Panc1 (cell line): ENCODE measurements at regions not wholly inside any gene's neighbourhood (a gene's known extent, or its start where the extent isn't known, plus 50 kb on each side); places are given as distances from the start of the nearest gene placed in this dataset.

Source experiments
- ATAC-seq: fragments of 200-7000 bp; cut with Tn5 transposase; 2 replicates; pipeline ENCODE4 v1.9.1; 2020; ENCODE audit warnings: mild to moderate bottlenecking, moderate library complexity
- BruUV-seq: library from RNA; stranded (reverse); fragments of 400-500 nt; replicated peaks from 2 replicates; lab custom pipeline; 2021; lab: Mats Ljungman, UMichigan
- CTCF ChIA-PET: fragments of 300-600 bp; sonication (Branson Sonifier 250); formaldehyde crosslinking; loops from one replicate; lab custom pipeline; 2022; ENCODE audit warnings: antibody characterized with exemption; lab: Charles Lee
- POLR2A ChIA-PET: fragments of 300-600 bp; sonication (Branson Sonifier 250); formaldehyde crosslinking; loops from one replicate; lab custom pipeline; 2022; ENCODE audit warnings: antibody characterized with exemption; lab: Charles Lee
- DNase-seq: peaks from one replicate; pipeline ENCODE4 v3.0.0-alpha.2; 2010; ENCODE audit warnings: low read depth, low spot score
- H3K27ac ChIP-seq: 2 replicates; pipeline ENCODE4 v1.5.1; 2011; ENCODE audit warnings: mild to moderate bottlenecking, low read length, inconsistent platforms
- H3K27me3 ChIP-seq: fragments of 200-500 bp; sonication (Bioruptor generic); 2 replicates; pipeline ENCODE4 v1.6.0; 2014; ENCODE audit warnings: low read length, inconsistent platforms; ENCODE audit not compliant: control insufficient read depth, insufficient read depth
- H3K36me3 ChIP-seq: fragments of 200-500 bp; sonication (Bioruptor generic); 2 replicates; pipeline ENCODE4 v1.5.1; 2014; ENCODE audit warnings: inconsistent platforms, mild to moderate bottlenecking, low read length, moderate library complexity; ENCODE audit not compliant: control insufficient read depth, insufficient read depth
- H3K4me1 ChIP-seq: 2 replicates; pipeline ENCODE4 v1.5.1; 2011; ENCODE audit warnings: inconsistent platforms, mild to moderate bottlenecking, low read length, moderate library complexity; ENCODE audit not compliant: control insufficient read depth, insufficient read depth
- H3K4me3 ChIP-seq, 2 experiments: 2 replicates each; pipeline ENCODE4 v1.5.1; 2011 to 2012; ENCODE audit warnings: low read depth in 2 of 2, low read length in 2 of 2, mild to moderate bottlenecking in 2 of 2, inconsistent platforms in 1 of 2, moderate library complexity in 1 of 2
- H3K9me3 ChIP-seq: fragments of 200-500 bp; sonication (Bioruptor generic); 2 replicates; pipeline ENCODE4 v1.5.1; 2014; ENCODE audit warnings: low read depth, mild to moderate bottlenecking, inconsistent platforms, low read length, moderate library complexity; ENCODE audit not compliant: control insufficient read depth, insufficient read depth
- CTCF ChIP-seq: fragments of 450-650 bp; IDR thresholded peaks from 2 replicates; pipeline ENCODE4 v1.5.1; 2017; ENCODE audit warnings: mild to moderate bottlenecking
- POLR2AphosphoS5 ChIP-seq: IDR thresholded peaks from 2 replicates; pipeline ENCODE4 v1.6.1; 2012; ENCODE audit warnings: mild to moderate bottlenecking, low read depth, low read length, moderate library complexity
- REST ChIP-seq, 2 experiments: IDR thresholded peaks; 2 replicates each; pipeline ENCODE4 v1.6.1; 2011 to 2012; ENCODE audit warnings: low read depth in 2 of 2, control low read depth in 1 of 2, low read length in 1 of 2, mild to moderate bottlenecking in 1 of 2, moderate library complexity in 1 of 2; ENCODE audit not compliant: insufficient read depth in 1 of 2
- SIN3A ChIP-seq: IDR thresholded peaks from 2 replicates; pipeline ENCODE4 v1.6.1; 2012; ENCODE audit warnings: low read depth, mild to moderate bottlenecking, low read length, moderate library complexity, borderline replicate concordance; ENCODE audit not compliant: insufficient read depth
- TCF7L2 ChIP-seq: IDR thresholded peaks from 2 replicates; pipeline ENCODE4 v1.6.1; 2011; ENCODE audit warnings: mild to moderate bottlenecking, low read depth, low read length, inconsistent platforms
- in situ Hi-C: cut with HindIII; loops from 2 replicates; pipeline ENCODE4 v1.10.0; 2016; ENCODE audit warnings: low sequenced_read_pairs, low pct_unique_long_range_greater_than_20kb
- intact Hi-C: fragments of 100-400 bp; cut with micrococcal nuclease; formaldehyde crosslinking; loops from one replicate; pipeline ENCODE4 v1.10.0; 2022; ENCODE audit not compliant: unreplicated experiment

- Histone ChIP-seq H3K36me3 (no peaks in the 10 kb centered on the region), H3K27me3 (no peaks in the 10 kb centered on the region), H3K4me3 (no peak overlapping the region), H3K9me3 (no peaks in the 10 kb centered on the region), H3K4me1 (no peaks in the 10 kb centered on the region), H3K27ac (no peak overlapping the region)
- no TSS peak for BruUV-seq
- intact Hi-C loops, result no loop called here
- TF ChIP-seq REST (IDR thresholded peaks at IDR 0.05; ENCODE audit: insufficient read depth in 1 of 2, low read depth in 2 of 2, low read length in 1 of 2) (no peak), SIN3A (no peak), POLR2AphosphoS5 (no peak)
- POLR2A ChIA-PET, result no interaction called here
- ATAC-seq (no peak), DNase-seq (no peak)
- in situ Hi-C loops, result no loop called here
- CTCF ChIA-PET, result no interaction called here
Observed at GRCh38 chr16:16985707-16986106, 485.1 kb downstream of the XYLT1 start.

- Histone ChIP-seq H3K36me3 (no peaks in the 10 kb centered on the region), H3K4me1 (no peaks in the 10 kb centered on the region), H3K27ac (no peak overlapping the region), H3K4me3 (no peak overlapping the region), H3K9me3 (no peaks in the 10 kb centered on the region), H3K27me3 (no peaks in the 10 kb centered on the region)
- BruUV-seq, result no TSS peak
- ChIA-PET CTCF (no interaction called here), POLR2A (no interaction called here)
- TF ChIP-seq SIN3A, result no peak
- no peak for TF ChIP-seq CTCF
- no peak for TF ChIP-seq REST (IDR thresholded peaks at IDR 0.05; ENCODE audit: insufficient read depth in 1 of 2, low read depth in 2 of 2, low read length in 1 of 2)
- no peak for TF ChIP-seq POLR2AphosphoS5
- TF ChIP-seq TCF7L2, result no peak
- in situ Hi-C loops, result no loop called here
- ATAC-seq, result no peak
- DNase-seq, result no peak
- intact Hi-C loops, result no loop called here
Observed at GRCh38 chr16:16988963-16989362, 481.8 kb downstream of the XYLT1 start.
